GM04504 (cell line): ENCODE measurements at regions not wholly inside any gene's neighbourhood (a gene's known extent, or its start where the extent isn't known, plus 50 kb on each side); places are given as distances from the start of the nearest gene placed in this dataset.

ENCODE experiments used
- DNase-seq: peaks from one replicate; pipeline ENCODE4 v3.0.0-alpha.2; 2012; ENCODE audit warnings: low read depth

DNA sequence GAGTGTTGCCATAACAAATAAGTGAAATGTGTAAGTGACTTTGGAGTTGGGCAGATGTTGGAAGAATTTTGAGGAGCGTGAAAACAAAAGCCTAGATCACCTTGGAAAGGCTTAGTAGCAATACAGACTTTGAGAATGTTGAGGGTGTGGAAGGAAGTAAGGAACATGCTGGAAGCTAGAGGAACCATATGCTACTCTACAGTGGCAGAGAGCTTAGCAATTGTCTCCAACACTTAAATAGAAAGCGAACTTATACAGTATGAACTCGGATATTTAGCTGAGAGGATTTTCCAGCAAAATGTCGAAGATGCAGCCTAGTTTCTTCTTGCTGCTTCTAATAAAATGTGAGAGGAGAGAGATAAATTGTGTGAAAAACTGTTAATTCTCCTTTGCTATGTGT is 271.2 kb downstream of the ADRA2A start:
- DNase-seq, result no peak

DNA sequence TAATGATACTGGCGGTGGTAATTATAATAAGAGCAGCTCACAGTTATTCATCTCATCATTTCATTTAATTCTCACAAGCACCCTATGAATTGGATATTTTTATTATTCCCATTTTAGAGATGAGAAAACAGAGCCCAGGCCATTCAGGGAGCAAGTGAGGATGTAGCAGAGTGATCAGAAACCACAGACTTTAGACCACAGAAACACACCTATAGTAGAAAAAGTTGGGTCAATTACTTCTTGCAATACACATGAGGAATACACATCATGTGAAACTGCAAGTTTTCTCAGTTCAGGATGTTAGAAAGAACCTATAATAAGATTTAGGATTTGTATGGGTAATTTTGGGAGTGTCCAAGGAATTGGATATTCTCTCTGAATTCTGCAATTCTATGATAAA is 278.0 kb downstream of the ADRA2A start:
- DNase-seq, result no peak

DNA sequence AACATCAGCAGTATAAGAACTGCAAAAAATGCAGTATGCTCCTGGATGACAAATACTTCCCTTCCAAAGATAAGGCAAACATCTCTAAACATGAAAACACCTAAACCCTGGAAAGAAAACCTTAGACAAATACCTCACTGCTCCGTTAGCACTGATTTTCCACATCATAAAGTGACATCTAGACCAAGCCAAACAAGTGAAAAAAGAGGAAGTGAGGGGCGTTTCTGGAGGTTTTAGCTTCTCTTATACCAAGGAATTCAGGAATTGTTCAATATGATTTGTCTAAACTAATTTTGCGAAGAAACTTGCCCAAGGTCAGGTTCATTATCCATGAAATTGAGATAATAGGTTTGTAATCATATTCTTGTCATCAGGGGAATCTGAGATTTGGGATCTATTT is 279.7 kb downstream of the ADRA2A start:
- no peak for DNase-seq

DNA sequence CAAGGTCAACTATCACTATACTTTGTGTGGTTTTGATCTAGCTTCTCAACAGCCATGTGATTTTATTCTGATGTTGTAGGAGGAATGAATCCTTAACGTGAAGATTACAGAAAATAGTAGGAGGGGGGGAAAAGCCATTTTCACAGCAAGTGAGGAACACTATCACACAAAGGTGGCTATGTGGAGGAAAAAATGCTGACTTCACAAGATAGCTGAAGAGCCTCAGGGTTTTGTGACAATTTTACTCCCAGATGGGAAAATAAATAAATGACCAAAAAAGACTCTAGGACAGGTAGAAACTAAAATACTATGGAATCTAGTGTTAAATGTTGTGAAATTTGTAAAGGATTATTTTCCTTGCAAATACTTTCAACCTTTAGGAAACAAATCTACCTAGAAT is 281.0 kb downstream of the ADRA2A start:
- DNase-seq, result no peak

DNA sequence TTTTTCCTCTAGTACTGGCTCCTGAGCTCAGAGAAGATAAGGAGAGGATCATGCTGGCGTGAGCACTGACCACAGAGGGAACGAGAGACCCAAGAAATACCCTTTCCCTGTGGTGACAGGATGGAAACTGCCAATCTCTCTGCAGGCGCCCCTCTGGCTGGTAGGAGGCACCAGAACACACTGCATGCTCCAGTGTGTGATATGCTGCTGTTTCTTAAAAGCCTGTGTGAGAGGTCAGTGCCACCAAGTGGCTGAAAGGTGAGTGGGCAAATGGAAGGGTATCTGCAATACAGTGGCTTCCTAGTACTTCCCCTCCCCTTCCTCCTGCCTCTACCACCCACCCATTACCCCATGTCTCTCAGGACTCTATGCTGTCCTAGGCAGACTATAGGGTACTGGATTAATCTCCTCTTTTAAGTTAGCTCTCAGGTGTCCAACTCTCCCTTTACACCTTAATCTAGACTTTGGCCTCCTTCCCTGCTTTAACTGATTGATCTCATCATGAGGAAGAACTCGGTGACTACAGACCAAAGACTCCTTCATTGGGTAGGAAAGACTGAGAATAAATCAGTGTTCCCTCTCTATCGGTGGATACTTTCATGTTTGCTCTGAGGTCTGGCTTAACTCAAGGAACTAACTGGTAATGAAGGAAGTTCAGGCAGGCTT is 283.6 kb downstream of the ADRA2A start:
- DNase-seq, result peak; percentile 23

DNA sequence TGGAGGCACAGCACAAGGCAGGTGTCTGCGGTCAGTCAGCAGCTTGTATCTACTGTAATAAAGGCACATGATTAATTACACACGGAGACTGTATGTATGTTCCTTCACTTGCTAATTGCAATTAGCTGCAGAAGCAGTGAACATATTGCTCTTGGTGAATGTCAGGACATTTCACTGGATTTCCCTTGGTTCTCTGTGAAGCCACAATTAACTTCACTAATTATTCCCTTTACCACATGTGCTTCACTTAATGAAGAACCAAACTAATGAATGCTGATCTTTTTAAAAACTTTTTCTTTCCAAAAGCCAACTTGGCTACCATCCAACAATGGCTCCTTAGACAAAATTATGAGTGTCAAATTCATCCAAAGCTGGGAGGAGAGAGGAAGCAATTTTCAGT is 290.7 kb downstream of the ADRA2A start:
- DNase-seq, result no peak

DNA sequence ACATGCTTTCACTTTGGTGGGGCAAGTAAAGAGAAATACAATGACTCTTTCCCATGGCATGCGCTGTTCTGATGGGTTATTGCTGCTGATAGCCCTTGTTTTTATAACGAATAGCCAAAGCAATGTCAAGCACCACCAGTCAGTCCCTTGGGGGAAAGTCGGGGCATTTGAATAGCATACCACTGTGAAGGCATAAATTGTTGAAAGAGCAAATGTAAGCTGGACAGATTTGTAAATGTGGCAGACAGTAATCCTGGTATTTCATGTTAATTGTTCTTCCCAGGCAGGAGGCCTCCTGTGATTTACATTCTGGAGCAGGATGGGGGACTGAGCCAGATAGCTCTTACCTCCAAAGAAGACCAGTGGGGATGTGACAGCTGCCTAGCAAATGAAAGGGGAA is 293.3 kb downstream of the ADRA2A start:
- no peak for DNase-seq

DNA sequence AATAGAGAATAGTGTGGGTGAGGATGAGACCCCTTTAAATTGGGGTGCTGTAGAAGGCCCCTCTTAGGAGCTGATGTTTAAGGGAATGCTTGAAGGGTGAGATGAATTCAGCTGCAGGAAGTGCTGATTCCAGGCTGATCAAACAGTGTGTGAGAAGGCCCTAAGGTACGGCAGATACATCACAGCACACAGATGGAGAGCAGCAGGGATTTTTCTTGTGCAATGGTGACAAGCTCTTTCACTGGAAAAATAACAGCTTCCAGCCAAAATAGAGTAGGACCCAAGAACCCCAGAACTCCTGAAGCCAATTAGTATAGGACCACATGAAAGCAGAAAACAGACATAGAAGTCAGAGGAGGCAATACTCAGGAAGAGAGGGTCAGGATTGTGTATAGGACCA is 296.9 kb downstream of the ADRA2A start:
- DNase-seq, result no peak

DNA sequence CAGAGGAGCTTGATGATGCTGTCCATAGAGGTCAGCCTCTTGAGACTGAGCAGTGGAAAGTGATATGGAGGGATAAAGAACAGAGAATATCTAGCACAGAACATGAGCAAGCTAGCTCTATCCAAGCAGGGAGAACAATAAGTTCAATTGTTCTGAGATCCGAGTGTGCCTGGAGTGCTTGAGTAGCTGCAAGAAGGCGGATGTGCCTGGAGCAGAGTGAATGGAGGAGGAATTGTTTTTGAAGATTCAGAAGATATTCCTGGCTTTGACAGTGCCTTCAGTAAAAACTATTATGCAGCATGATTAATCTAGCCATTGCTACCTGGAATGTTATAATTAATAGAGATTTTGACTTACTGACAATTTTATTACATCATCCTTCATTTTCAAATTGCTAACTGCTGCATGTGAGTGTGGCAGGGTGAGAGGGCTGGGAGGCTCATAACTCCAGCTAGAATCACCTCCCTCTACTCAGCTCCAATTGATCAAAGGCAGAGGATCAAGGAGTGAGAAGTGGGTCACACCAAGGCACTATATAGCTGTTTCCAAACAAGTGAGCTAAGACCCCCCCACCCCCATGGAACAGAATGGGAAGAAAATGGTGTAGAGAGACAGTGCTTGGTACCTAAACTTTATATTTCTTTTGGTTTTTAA is 302.8 kb downstream of the ADRA2A start:
- no peak for DNase-seq

DNA sequence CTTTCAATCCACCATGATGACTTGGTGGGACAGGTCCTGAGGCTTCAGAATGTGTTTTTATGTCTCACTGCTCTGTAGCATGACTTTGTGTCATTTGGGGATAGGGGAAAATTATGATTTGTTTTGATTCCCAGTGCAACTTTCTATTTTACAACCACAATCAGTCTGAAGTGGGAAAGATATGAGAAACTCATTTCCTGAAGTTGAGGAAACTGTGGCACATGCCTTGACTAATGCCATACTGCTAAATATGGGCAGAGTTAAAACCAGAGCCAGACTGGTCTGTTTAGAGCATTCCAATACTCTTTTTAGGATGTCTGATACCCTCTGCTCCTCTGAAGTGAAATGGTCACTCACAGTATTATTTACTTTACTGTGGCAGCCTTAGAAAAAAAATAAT is 307.7 kb downstream of the ADRA2A start:
- DNase-seq, result no peak

DNA sequence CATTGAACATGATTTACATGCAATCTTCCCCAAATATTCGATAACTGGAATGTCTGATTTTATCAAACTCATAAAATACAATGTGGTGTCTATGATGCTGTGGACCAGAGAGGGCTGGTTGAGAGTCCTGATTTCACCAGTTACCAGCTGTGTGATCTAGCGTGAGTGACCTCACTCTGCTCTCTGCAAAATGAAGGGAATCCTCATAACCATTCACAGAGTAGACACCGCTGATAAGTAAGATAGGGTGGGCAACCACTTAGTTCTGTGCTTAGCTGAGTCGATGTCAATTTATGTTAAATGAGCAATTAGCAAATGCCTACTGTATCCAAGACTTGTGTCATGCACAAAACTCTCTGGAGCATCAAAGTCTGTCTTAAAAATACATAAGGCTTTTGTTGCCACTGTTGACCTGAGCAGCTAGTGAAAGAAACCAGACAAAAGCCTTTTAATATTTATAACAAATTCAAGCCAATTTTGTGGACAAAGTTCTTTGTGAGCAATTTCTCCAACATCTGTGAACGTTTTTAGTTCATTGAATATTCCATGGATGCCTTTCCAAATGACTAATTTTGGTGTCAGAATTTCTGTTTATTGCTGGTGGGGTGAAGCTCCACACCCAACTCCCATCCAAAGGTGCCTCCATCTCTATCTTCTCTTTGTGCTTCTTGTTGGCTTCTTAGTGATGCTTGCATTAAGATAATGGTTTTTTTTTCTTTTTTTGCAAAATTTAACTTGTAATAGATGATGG is 314.2 kb downstream of the ADRA2A start:
- peak; percentile 43 for DNase-seq

DNA sequence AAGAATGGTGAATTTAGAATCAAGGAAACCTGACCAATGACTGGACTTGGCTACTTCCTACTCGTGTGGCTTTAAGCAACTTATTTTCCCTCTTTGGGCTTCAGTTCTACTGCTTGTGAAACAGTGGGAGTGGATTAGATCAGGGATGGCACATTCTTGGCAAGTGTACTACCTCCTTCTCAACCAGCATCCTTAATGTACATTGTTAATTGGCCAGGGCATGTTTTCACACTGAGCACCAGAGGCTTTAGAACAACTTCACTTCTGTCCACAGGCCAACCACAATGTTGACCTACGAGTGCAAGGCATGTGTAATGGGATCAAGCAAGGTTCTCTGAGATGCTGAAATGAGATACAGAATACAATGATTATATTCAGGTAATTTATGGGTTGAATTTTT is 315.3 kb downstream of the ADRA2A start:
- DNase-seq, result peak; percentile 87

DNA sequence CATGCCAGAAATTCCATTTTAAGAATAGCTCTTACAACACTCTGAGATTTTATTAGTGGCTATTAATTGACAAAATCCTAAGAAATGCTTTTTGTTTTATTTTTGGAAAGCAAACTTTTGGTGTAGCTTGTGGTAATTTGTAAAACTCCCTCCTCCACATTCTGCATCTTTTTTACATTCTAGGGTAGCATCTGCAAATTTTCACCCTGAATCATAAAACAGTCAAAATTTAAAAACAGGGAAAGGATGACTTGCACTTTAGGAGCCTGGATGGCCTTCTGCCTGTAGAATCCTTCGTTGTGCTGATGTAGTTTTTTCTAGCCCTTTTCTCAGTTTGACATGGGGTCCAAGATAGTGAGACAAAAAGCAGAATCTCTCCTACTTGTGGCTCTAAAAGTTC is 316.1 kb downstream of the ADRA2A start:
- DNase-seq, result peak; percentile 59

DNA sequence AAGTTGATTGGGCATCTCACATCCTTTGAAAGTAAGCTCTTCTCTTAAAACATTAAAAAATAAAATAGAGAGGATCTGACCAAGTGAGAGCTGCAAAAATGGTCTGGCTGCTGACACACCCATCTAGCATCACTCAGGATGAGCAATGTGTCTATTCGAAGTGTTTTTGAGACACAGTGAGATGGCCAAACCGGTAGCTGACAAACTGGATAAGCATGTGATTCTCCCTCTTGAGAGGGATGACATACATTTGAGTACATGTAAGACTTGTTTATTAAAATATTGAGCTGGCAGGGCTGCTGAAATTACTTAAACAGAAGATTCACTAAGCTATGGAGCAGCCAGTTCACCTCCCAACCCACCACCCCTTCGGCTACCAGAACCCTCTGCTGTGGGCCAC is 333.9 kb downstream of the ADRA2A start:
- no peak for DNase-seq

DNA sequence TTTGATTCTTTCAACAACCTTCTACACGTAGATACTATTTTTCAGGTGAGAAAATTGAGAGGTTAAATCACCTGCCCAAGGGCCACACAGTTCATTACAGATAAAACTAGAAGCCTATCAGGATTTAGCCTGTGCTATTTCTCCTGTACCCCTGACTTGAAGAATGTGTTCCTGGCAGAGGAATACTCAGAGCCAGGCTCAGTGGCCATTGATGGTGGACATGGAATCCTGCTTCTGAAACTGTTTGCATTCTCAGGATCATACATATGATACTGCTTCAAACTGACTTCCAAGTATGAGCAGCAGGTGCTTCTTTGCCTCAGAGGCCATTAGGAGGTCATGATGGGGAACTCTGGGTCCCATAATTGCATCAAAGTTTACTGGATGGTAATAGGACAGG is 348.6 kb downstream of the ADRA2A start:
- no peak for DNase-seq

DNA sequence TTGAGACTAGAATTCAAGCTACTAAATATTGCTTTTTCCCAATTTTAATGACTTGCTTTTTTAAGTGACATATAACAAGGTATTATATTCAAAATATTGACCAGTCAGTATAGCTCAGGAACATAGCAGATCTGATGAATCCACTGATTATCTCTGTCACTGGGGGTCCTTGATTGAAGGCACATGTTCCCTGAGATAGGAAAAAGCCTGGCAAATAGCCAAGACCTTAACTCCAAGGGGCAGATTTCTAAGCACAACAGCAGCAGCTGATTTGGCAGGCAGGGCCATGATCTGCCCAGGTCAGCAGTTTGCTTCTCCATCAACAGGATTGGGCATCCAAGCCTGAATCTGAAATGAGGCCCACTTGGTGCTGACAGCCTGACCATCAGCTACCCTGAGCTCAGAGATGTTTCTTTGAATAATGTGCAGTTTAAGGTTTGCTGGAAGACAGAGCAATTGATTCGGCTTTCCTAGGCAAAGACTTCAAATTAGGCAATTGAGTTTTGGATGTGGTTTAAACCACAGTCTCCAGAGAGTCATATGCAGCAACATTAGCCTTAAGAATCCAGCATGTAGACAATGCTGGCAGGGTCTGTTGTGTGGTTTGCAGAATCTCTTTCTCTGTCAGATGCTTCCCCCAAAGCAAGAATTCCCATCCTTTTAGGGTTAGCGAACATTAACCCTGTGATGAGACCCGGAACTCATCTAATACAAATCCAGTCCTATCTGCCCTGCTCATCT is 352.6 kb downstream of the ADRA2A start:
- DNase-seq, result no peak

DNA sequence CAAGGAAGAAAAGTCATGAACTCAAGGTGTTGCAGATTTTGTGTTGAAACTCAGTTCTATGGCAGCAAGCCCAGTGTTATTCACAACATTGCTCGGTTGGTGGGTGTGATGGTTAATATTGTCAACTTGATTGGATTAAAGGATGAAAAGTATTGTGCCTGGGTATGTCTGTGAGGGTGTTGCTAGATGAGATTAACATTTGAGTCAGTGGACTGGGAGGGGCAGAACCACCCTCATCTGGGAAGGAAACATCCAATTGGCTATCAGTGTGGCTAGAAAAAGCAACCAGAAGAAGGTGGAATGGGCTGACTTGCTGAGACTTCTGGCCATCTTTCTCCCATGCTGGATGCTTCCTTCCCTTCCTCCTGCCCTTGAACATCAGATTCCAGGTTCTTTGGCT is 353.2 kb downstream of the ADRA2A start:
- no peak for DNase-seq

DNA sequence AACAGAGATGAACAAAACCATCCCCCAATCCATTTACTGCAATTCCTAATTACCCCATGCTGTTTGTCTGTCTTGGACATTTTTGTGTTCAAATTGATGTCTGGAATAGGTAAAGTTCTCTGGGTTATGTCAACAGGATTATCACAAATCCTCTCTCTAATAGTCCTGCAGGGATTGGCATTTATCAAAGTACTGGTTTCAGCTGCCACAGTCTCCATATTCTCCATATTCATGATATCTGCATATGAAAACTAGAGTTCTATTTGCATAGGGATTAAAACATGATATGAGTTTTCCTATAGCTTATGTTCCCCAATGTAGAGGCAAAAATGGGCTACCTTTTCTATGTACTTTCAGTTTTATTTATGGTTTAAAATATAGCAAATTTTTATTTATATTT is 355.8 kb downstream of the ADRA2A start:
- DNase-seq, result no peak

DNA sequence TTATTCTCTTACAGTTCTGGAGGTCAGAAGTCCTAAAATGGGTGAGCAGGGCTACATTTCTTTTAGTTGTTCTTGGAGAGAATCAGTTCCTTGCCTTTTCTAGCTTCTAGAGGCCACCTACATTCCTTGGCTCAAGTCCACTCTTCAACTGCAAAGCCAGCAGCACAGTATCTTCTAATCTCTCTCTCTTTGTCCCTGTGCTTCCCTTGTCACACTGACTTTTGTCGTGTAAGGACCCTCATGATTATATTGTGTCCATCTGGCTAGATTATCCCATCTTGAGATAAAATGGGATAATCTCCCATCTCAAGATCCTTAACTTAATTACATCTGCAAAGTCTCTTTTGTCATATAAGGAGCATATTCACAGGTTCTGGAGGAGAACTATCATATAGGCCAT is 359.0 kb downstream of the ADRA2A start:
- no peak for DNase-seq

DNA sequence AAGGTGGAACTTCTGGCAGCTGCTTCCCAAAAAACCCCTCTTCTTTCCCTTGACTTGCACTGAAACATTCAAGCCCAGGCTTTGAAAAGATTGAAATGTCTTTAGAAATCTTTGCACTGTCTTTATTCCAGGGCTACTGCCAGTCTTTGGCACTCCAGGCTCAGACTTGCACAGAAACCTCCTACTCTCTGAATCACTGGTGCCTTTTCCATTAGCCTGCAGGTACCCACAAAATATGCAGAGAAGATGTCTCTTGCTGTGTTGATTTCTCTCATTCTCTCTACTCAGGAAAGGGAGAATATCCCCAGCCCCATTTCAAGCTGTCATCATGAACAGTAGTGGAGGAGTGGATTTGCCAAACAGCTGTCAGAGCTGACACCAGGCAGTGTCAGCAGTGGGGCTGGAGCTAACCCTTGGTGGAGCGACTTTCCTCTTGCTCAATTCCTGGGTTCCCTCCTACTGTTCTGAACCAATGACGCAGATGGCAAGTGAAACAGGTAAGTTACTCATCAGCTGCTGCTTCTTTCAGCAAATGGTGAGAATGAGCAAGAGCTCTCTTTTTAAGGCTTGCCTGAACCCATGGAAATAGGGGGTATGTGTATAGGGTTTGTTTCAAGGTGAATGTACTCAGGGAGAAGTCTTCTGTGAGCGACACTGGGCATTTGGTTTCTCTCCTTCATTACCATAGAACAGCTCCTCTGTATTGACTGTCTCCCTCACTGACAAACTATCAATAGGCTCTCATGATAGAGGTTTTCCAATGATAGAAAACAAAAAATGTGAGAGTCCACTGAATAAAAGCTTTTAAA is 362.4 kb downstream of the ADRA2A start:
- DNase-seq, result no peak

DNA sequence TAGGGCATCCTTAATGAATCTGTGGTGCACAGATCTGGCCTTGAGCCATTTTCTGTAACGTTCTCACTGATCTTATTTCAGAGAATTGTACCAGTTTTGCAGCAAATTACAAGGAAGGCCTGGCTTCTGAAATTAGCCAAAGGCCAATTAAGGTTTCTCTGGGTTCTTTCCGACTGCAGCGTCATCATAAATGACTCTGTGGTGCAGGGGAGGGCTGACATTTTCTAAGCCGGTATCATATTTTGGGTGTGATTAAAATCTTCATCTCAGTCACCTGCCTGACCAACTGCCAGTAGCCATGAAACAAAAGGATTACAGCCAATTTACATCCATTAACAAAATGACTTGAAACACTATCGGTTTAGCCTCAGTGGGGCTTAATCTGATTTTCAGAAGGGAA is 363.7 kb downstream of the ADRA2A start:
- no peak for DNase-seq

DNA sequence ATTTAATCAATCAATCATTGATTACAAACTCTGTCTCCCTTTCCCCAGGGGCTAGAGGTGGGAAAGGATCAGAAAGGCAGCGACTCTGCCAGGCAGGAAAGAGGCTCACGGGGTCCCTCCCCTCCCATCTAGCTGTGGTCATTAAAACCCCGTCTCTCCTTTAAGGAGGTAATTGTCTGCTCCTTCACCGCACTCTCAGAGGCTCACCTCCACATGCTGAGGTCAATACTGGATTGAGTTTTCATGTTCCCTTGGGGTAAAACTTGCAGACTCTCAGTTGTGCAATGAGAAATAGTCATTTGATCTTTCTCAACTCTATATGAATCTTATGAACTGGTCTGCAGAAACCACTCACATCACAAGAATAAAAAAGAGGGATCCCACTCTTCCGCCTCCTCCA is 368.8 kb downstream of the ADRA2A start:
- DNase-seq, result no peak
